ENCODE measurements at regions not wholly inside any gene's neighbourhood (a gene's known extent, or its start where the extent isn't known, plus 50 kb on each side); places are given as distances from the start of the nearest gene placed in this dataset.

DNA sequence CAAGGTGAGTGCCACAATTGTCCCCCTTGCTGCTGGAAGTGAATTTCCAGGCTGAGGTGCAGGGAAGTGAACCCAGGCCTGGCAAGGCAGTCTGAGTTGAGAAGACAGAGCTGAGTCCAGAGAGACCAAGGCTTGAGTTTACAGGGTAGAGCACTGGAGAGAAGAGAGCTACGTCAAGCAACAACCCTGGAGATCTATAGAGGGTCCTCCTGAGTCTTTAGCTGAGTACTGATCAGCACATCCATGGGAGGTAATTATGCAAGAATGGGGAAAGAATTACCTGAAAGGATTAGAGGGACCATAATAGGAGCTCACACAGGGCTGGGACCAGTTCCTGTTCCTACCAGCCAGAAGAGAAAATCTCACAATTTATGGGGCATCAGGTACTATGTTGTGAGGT lies 190.7 kb downstream of the NEDD1 start:
- DNase-seq: no peak

DNA sequence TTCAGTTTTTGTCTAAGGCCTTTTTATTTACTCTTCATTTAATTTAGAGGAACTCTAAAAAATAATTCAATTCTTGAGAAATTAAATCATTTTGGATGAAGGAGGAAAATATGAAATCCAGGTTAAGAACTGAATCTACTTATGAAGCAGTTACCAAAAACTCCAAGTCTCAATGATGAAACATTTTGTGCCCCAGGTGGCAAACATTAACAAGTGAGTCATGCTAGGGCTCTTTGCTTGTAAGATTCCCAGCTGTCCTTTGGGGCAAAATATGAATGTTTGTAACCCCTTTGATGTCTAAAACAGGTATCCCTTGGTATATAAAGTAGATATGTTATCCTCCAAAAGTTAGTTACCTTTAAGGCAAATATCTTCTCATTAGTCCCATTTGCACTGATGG lies 202.4 kb downstream of the NEDD1 start:
- DNase-seq: no peak

DNA sequence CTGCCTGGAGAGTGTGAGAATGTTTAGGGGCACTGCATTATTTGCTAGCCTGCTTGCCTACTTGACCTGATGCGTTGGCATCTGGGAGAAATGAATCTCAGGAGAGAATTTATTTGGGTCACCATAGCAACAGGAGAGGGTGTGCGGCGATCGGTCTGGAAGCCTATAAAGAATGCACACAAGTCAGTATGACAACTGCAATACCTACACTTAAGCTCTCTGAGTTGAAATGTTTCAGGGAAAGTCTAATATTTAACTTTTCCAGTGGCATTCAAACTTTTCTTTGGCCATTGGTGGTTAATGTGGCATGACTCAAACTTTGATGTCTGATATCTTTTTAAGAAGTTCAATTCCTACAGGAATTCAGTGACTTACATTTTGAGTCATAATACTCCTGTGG lies 205.1 kb downstream of the NEDD1 start:
- DNase-seq: no peak

DNA sequence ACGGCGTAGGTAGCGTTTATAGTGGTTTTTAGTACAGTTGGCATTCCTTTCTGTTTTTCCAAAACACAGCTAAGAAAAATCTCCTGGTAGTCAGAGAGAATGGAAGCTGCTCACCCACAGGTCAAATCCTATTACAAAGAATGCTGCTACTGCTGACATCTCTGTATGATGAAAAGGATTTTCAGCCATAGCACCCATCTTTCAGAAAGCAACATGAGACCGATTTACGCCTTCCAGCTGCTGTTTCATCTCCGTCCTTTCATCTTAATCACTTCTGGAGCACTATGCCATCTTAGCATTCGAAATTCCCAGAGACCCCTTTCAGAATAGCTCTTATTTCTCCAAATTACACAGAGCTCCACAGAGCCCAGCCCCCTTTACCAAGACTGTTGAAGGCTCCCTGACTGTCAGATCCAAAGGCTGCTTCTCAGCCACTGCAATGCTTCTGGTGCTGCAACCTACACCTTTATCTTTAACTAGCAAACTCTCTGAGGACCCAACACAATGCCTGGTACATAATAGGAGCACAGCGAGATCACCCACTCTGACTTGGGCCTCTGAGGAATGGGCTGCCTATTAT lies 211.8 kb downstream of the NEDD1 start:
- DNase-seq: no peak

DNA sequence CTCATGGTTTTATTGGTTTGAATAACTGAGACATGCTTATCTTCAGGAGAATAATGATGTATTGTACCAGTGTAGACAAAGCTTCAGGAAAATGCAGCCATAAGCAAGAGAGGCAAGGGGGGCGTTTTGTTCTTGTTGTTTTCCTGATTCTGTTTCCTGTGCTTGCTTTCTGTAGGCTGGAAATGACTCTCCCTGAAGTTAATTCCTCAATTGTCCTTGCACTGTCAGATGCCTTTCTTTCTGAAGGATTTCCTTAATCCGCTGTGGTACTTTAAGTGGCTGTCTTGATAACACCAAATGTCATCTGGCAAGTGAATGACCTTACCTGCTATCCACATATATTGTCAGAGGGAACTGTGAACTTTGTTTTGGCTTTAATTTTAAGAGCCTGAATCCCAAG lies 220.0 kb downstream of the NEDD1 start:
- no peak for DNase-seq

DNA sequence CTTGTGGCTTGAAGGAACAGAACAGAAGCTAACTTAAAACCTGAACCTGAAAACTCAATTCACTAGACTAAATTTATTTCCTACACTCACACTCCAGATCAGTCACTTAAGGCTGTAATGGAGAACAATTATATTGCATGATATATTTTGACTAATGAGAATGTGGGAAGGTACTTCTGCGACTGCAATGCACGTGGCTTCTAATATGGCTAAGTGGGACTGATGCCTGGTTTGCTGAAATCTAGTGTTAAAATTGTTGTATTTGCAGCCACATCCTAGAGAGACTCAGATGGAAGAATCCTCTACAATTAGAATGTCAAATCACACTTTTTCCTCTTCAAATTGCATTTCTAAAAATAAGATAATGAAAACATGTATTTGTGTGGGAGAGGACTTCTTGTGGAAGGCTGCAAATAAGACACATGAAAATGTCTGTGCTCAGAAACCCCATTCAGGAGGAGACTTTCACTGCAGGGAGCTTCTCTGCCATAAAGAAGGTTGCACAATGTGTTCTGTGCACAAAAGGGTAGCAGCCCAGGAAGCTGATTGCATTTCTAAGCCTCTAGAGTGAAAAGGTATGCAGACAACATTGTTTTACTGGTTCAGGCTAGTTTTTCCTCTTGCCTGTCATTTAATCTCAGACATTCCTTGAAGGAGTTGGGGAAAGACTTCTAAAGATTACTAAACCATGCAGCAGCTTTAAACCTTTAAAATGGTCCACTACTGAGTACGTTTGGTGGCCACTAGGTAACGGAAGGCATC lies 224.3 kb downstream of the NEDD1 start:
- DNase-seq: no peak

DNA sequence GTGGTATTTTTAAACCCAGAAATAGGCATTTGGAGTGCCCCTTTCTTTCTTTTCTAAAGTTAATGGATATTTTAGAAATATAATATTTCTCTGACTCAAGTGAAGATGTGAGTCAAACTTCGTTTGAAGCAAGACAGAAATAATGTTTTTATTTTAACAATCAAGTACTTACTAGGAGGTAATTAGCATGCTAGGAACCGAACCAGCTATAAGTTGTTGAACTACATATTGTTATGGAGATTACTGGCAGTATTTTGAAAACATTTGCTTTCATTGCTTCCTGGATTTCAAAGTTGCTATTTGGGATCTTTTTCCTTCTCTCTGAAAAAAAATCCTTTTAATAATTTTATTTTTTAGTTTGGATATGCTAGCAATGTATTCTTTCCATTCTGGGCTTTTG lies 225.2 kb downstream of the NEDD1 start:
- no peak for DNase-seq

DNA sequence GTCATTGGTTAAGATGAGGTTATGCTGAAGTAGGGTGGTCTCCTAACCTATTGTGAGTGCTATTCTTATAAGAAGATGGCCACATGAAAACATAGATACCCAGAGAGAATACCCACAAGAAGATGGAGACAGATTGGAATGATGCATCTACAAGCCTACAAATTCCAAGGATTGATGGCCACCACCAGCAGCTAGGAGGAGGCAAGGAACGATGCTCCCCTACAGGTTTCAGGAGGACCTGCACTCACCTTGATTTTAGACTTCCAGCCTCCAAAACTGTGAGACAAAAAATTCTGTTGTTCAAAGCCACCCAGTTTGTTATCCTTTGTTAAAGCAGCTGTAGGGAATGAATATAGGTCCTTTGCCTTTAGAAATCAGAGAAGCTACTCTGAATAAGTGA lies 227.4 kb downstream of the NEDD1 start:
- DNase-seq: no peak

DNA sequence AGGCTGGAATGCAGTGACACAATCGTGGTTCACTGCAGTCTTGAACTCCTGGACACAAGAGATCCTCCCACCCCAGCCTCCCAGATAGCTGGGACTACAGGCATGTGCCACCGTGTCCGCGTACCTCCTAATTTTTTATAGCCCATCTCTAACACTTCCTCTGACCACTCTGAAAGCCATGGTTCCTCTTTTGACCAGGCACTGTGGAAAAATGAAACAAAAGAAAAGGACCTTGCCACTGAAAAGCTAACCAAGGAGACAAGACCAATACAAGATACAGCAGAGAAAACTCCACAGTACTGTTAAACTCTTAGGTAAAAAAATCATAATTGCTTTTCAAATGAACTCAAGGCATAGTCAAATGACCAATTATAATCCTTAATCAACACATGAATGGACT lies 233.3 kb downstream of the NEDD1 start:
- no peak for DNase-seq

DNA sequence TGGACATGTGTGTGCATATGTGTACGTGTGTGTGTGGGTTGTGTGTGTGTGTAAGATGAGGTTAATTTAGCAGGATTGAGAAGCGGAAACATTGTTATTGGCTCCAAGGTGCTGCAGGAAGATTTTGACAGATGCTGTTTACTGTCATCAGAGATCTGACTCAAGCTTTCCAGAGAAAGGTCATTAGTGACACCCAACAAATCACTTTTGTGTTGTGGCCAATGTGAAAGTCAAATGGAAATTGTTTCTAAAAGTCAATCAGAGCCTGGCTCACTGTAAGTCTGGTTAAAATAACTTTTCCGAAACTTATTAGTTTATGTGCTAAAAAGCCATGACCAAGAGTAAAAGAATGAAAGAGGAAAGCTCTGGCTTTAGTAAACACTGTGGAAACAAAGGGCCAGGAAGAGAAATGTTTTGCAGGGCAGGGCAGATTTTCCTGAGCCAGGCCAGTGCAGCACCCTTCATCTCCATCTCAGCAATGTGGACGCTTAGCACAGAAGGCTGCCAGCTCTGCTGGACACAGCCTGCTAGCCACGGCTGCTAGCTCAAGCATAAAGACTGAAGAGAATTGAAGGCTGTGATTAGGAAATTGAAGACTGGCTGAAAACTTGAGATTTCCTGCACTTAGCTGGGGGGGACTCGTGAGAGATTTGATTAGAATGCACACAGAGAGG lies 235.8 kb downstream of the NEDD1 start:
- DNase-seq: peak; percentile 8

DNA sequence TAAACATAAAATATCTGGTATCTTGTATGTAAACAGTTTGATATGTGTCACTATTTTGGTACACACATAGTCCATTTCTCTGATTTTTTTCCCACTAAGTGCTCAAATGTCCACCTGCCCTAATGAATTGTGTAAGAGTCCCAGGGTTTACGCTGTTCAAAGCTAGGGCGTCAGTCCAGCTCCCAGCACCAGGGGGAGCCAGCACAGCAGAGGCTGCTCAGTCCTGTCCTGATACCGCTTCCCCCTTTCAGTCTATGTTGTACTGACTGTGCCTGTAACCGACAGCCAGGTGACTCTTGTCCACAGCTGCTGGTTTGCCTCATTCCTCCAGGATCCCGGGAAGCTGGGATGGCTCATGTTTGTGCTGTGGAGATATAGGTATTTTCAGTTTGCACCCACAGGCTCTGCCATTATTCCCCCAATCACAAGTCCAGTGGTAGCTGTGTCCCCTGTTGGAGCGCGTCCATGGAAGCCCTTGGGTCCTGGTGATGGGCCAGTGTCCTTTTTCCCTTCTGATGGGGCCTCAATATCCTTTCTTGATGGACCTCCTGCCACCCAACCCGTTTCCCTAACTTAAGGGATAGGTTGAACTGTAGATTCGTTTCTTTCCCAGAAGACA lies 242.0 kb downstream of the NEDD1 start:
- peak; percentile 11 for DNase-seq

DNA sequence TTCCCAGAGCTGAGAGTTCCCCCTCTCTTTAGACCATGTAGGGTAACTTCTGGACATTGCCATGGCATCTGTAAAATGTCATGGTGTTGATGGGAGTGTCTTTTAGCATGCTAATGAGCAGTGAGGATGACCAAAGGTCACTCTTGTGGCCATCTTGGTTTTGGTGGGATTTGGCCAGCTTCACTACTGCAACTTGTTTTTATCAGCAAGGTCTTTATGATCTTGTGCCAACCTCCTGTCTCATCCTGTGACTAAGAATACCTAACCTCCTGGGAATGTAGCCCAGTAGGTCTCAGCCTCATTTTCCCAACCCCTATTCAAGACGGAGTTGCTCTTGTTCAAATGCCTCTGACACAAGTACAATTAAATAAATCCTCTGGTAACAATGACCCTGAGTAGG lies 244.4 kb downstream of the NEDD1 start:
- no peak for DNase-seq

DNA sequence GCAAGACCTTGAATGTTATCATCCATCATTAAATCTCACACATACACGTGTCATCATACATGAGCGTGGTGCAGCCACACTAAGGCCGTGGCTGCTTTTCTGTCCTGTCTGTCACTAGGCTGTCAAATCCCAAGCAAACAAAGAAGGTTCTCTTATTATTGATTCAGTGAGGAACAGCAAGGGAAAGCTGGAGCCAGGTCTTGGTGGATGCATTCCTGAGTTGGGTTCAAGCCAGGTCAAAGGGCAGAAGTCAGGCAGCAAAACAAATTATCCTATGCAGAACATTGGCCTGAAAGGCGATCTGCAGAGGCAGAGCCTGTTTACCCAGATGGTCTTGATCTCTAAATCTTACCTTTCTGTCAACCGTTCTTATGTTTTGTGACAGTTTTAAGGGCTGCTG lies 252.3 kb downstream of the NEDD1 start:
- DNase-seq: no peak

DNA sequence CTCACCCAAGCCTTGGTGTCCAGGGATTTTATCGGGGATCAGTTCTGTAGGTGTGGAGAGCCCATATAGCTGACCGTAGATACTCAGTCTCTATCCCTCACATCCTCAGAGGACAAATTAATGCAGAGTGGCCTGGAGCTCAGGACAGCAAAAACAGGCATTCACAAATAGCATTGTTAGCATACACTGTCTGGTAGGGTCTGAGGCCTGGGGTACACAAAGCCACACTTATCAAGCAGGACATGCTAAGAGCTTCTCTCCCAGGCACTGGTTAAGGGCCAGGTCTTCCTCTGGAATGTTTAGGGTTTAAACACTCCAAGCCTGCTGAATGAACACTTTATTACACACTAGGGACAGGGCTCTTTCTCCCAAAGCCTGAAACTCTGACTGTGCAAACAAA lies 253.2 kb downstream of the NEDD1 start:
- DNase-seq: no peak

DNA sequence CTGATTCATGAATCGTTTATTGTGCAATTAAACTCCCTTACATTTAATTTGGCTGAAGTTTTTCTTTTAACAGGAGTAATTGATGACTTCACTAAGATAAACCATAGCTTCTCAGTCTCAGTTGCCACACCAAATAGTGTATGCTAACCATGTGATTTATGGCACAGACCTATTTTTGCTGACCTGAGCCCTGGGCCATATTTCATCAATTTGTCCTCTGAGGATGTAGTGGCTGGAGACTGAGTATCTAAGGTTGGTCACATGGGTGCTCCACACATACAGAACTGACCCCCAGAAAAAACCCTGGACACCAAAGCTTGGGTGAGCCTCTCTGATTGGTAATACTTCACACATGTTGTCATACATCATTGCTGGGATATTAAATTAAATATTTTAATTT lies 255.1 kb downstream of the NEDD1 start:
- DNase-seq: no peak

DNA sequence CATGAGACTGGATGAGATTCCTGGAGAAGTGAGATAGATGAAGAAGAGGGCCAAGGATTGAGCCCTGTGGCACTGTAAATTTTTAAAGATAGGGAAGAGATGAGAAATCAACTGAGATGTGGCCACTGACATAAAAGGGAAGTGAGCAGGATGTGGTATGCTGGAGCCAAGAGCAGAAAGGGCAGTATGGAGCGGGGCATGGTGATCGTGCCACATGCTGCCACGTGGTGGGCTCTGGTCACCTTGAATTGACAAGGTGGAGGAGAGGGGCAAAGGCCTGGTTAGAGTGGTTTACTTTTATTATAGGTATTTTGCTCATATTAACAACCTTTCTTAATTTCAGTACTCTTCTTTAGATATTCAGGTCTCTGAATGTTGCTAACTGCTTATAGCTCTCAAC lies 257.9 kb downstream of the NEDD1 start:
- DNase-seq: no peak

DNA sequence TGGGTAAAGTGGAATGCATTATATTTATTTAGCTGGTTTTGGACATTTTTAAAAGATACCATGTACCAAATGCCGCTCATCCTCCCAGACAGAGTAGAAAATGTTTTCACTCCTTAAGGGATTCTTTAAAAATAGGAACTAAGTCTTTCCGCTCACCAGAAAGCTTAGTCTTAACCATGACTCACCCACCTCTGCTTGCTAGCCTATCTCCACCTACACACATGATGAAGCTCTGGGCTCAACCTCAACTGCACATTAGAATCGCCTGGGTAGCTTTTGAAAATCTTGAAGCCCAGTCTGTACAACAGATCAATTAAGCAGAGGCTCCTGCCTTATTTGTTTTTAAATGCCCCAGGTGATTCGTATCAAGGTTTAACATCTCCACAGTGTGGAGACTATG lies 260.5 kb downstream of the NEDD1 start:
- no peak for DNase-seq

DNA sequence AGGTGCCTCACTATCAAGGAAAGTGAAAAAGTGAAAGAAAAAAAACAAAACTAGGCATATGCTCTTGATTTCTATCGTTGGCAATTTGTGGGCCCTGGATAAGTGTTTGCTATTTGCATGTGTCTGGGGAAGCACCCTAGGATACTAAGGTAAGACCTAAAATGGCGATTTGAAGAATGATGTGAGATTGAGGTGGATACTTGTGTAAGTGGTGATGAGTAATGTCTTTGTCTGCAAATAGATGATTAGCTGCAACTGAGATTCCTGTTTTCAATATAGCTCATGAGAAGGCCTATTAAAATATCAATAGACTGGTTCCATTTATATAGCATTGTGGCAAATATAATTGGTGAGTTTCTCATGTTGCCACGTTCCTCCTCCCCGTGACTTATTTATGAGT lies 261.7 kb downstream of the NEDD1 start:
- no peak for DNase-seq

DNA sequence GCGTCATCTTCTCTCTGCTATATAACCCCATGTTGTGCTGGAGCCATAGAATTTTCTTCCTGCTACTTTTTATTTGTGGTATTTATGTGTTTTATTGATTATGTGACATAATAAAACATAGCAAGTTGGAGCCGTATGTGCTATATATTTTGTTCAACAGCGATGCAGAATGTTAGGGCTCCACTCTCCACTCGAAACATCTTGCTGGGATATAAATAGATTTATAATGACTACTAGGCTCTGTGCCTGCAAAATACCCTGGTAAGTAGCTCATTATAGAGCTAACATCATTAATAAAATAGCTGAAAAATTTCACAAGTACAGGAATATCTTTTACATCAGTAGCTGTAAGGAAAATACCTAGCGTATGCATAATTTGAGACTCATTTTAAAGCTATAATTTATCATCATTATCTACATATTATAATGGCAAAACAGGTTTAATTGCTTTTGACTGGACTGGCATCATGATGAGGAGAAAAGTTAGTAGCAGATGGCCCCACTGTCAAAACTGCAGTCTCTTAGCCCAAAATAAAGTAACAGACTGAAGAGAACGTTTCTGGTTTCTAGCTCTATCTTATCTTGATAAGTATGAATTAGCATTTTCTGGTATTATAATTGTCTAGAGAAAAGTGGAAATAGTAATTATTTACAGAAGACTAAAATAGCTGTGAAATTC lies 263.0 kb downstream of the NEDD1 start:
- no peak for DNase-seq

DNA sequence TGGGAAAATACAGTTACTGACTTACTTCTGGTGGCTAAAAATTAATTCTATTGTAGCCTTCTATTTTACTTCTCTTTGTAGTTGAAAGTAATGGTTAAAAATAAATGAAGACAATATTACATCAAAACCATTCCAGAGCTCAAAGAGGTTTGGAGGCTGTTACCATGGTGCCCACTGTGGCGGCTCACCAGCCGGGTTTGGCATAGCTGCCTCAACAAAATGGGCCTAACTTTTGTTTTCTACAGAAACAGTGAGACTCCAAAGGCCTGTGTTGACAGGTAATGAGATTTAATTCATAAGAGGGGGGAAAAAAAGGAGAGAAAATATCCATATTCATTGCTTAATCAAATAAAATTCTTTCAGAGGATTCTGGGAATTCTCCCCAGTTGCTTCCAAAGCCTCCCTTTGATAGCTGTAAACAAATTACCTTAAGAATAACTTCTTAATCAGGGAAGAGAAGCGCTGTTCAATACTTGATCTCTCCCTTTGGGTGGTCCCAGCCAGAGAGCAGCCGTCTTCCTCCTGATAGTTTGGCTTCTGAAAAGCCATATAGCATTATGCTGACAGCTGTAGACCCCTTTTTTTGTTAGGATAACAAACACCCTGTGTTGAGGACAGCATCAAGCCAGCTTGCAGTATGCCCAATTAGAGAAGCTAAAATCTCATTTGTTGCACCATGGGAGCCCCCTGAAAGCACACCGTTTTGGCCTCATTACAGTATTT lies 266.8 kb downstream of the NEDD1 start:
- no peak for DNase-seq

DNA sequence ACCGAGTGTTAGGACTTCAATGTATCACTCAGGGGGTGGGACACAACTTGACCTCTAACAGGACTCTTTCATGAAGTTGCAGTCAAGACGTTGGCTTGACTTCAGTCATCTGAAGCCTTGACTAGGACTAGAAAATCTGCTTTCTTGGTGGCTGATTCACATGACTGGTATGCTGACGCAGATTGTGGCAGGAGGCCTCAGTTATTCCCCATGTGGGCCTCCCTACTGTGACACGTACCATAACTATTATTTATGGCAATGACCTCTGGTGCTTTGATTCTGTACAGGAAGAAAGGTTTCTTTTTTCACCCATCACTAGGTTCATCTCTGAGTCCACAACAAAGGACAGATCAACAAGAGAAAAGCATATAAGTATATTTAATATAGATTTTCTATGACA lies 270.4 kb downstream of the NEDD1 start:
- no peak for DNase-seq

DNA sequence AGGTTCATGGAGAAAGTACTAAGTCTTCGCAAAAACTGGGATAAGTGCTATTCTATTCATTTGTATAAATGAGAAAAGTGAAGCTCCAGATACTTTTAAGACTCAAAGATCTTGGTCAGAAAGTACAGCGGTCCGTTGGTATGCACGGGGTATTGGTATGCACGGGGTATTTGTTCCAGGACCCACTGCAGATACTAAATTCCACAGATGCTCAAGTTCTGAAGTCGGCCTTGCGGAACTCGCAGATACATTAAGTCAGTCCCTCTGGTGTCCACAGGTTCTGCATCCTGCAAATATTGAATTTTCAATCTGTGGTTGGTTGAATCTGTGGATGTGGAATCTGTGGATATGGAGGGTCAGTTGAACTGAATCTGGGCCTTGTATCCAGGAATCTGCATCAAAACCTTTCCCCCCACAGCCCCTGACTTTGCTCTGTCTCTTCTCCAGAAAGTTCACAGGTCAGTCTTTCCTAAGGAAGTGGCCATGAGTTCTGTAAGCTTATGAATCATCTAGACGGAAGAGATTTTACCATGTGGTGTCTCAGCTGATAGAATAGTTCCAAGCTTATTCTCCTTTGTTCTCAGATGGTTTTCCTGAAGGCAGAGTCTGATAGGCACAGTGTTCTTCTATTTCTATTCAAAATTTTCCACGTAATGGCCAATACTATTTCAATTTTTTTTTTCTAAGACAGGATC lies 274.7 kb downstream of the NEDD1 start:
- no peak for DNase-seq
